GM12865 (cell line): ENCODE measurements at regions not wholly inside any gene's neighbourhood (a gene's known extent, or its start where the extent isn't known, plus 50 kb on each side); places are given as distances from the start of the nearest gene placed in this dataset.

Experiments used
- DNase-seq: peaks from one replicate; pipeline ENCODE4 v3.0.0; 2010; ENCODE audit warnings: low read depth
- H3K4me3 ChIP-seq: 2 replicates; pipeline ENCODE4 v1.5.1; 2011; ENCODE audit warnings: mild to moderate bottlenecking, low read depth, low read length, control low read depth
- TF ChIP-seq, protein P1 (sequence below): IDR thresholded peaks from 2 replicates; pipeline ENCODE4 v1.5.1; 2011; ENCODE audit warnings: low read length, control low read depth, low read depth, inconsistent platforms; ENCODE audit not compliant: insufficient read depth; ENCODE audit errors: missing control alignments

GRCh38 chr3:94280958-94281357, 218.1 kb downstream of the NSUN3 start:
- TF ChIP-seq, protein P1, sequence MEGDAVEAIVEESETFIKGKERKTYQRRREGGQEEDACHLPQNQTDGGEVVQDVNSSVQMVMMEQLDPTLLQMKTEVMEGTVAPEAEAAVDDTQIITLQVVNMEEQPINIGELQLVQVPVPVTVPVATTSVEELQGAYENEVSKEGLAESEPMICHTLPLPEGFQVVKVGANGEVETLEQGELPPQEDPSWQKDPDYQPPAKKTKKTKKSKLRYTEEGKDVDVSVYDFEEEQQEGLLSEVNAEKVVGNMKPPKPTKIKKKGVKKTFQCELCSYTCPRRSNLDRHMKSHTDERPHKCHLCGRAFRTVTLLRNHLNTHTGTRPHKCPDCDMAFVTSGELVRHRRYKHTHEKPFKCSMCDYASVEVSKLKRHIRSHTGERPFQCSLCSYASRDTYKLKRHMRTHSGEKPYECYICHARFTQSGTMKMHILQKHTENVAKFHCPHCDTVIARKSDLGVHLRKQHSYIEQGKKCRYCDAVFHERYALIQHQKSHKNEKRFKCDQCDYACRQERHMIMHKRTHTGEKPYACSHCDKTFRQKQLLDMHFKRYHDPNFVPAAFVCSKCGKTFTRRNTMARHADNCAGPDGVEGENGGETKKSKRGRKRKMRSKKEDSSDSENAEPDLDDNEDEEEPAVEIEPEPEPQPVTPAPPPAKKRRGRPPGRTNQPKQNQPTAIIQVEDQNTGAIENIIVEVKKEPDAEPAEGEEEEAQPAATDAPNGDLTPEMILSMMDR: no peak
- DNase-seq: no peak
- H3K4me3 ChIP-seq: no peak overlapping the region

- DNase-seq: no peak
Observed at GRCh38 chr3:94285872-94286271, 223.0 kb downstream of the NSUN3 start.

DNA sequence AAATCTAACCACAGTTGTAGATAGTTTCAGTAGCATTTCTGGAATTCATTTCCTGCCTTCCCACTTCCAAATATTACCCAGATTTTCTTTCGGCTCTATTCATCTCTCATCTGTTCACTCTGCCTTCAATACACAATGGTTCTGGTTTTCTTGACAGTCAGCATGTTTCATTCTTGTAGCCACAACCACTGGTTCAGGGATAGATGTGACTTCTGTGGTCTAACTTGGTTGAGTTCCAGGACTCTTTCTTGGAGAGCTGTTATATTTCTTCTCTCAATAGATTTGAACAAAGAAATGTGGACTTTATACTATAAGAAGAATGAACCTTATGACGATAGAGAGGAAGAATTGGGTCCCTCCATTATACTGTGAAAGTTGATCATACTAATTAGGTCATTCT, 228.8 kb downstream of the NSUN3 start:
- H3K4me3 ChIP-seq: no peak overlapping the region
- DNase-seq: no peak
- TF ChIP-seq, protein P1: no peak

More at GRCh38 chr3:94285872-94286271, 223.0 kb downstream of the NSUN3 start:
- TF ChIP-seq, protein P1: no peak
- H3K4me3 ChIP-seq: no peak overlapping the region

- H3K4me3 ChIP-seq: no peak overlapping the region
- no peak for DNase-seq
- TF ChIP-seq, protein P1: no peak
Observed at GRCh38 chr3:94292151-94292550, 229.3 kb downstream of the NSUN3 start.

GRCh38 chr3:94293793-94294195, 230.9 kb downstream of the NSUN3 start:
- no peak overlapping the region for H3K4me3 ChIP-seq
- DNase-seq: no peak
- TF ChIP-seq, protein P1: no peak

DNA sequence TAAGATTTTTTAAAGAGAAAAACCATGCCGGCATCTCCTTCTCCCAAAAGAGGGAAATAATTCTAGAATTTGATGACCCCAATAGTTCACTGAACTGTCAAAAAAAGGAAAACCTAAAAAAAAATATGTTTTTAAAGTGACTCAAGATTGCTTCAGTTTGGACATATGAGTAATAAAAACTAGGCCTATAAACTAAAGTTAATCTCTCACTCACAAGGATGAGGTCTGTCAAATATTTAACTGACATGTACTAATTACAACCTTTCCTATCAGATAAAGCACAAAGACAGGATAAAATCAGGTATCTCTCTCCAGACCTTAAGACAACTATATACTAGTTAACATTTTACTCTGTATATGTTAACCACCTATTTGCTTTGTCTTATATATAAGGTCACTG, 231.9 kb downstream of the NSUN3 start:
- no peak for DNase-seq
- TF ChIP-seq, protein P1: no peak
- H3K4me3 ChIP-seq: no peak overlapping the region

GRCh38 chr3:94299716-94300115, 236.9 kb downstream of the NSUN3 start:
- no peak for DNase-seq
- no peak overlapping the region for H3K4me3 ChIP-seq
- TF ChIP-seq, protein P1: no peak
